IPS-18a (cell line): ENCODE measurements at regions not wholly inside any gene's neighbourhood (a gene's known extent, or its start where the extent isn't known, plus 50 kb on each side); places are given as distances from the start of the nearest gene placed in this dataset.
"Not testable (repeated sequence)": the region's sequence is repeated elsewhere in the genome, so short reads cannot be mapped to it uniquely, and the experiment has no call there.

ENCODE experiments used
- H3K27ac ChIP-seq: one replicate; pipeline ENCODE4 v1.5.1; 2013; ENCODE audit warnings: low read length
- H3K27me3 ChIP-seq: one replicate; pipeline ENCODE4 v1.6.1; 2013; ENCODE audit warnings: mild to moderate bottlenecking, low read length; ENCODE audit not compliant: control insufficient read depth, insufficient read depth
- H3K36me3 ChIP-seq: one replicate; pipeline ENCODE4 v1.6.1; 2013; ENCODE audit warnings: low read depth, low read length; ENCODE audit not compliant: control insufficient read depth
- H3K4me1 ChIP-seq: one replicate; pipeline ENCODE4 v1.6.1; 2013; ENCODE audit warnings: low read depth, low read length; ENCODE audit not compliant: control insufficient read depth
- H3K4me3 ChIP-seq: one replicate; pipeline ENCODE4 v1.5.1; 2013; ENCODE audit warnings: low read length
- H3K9ac ChIP-seq: one replicate; pipeline ENCODE4 v1.6.1; 2013; ENCODE audit warnings: mild to moderate bottlenecking, low read length, moderate library complexity
- H3K9me3 ChIP-seq: one replicate; pipeline ENCODE4 v1.6.1; 2013; ENCODE audit warnings: low read depth, low read length; ENCODE audit not compliant: control insufficient read depth

DNA sequence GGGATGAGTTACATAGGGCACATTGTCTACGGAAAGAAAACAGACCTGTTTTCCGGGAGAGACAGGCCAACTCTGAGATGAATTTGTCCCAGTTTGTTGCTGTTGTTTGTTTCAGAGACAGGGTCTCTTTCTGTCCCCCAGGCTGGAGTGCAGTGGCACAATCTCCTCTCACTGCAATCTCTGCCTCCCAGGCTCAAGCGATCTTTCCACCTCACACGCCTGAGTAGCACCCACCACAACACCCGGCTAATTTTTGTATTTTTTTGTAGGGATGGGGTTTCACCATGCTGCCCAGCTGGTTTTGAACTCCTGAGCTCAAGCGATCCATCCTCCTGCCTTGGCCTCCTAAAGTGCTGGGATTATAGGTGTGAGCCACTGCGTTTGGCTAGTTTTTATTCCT lies 125.5 kb upstream of the ERRFI1 start:
- Histone ChIP-seq H3K9me3 (no peaks in the 10 kb centered on the region), H3K4me1 (peaks cover 13% of the 10 kb centered on the region), H3K4me3 (no peak overlapping the region), H3K36me3 (no peaks in the 10 kb centered on the region), H3K9ac (no peak overlapping the region), H3K27ac (no peak overlapping the region), H3K27me3 (no peaks in the 10 kb centered on the region)

DNA sequence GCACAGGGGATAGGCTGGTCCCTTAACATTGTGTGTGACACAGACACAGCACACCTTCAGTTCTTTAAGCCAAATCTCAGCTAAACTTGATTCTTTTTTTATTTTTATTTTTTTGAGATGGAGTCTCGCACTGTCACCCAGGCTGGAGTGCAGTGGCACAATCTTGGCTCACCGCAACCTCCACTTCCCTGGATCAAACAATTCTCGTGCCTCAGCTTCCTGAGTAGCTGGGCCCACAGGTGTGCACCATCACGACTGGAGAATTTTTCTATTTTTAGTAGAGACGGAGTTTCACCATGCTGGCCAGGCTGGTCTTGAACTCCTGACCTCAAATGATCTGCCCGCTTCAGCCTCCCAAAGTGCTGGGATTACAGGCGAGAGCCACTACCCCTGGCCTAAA lies 123.6 kb upstream of the ERRFI1 start:
- H3K4me3 ChIP-seq, H3K9ac ChIP-seq, H3K4me1 ChIP-seq, H3K9me3 ChIP-seq, H3K27me3 ChIP-seq, H3K27ac ChIP-seq, H3K36me3 ChIP-seq: not testable (repeated sequence)

DNA sequence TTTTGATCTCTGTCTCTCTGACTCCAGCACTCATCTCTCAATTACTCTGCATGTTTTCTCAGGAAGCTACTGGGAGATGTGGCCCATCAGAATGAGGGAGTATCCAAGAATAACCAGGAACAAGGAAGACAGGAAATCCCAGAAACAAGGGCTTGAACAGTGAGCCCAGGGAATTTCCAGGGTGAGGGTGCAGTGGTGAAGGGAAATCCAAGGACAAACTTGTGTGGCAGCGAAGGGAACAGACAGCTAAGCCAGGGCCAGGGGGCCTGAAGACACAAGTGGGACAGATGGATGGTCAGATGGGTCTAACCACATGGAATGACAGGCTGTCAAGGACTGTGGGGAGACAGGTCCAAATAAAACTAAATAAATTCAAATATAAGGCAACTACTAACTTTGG lies 121.8 kb upstream of the ERRFI1 start:
- H3K4me1 ChIP-seq = no peaks in the 10 kb centered on the region
- no peak overlapping the region for H3K27ac ChIP-seq
- H3K27me3 ChIP-seq = no peaks in the 10 kb centered on the region
- no peaks in the 10 kb centered on the region for H3K9me3 ChIP-seq
- H3K9ac ChIP-seq = no peak overlapping the region
- H3K4me3 ChIP-seq = no peak overlapping the region
- H3K36me3 ChIP-seq = no peaks in the 10 kb centered on the region

DNA sequence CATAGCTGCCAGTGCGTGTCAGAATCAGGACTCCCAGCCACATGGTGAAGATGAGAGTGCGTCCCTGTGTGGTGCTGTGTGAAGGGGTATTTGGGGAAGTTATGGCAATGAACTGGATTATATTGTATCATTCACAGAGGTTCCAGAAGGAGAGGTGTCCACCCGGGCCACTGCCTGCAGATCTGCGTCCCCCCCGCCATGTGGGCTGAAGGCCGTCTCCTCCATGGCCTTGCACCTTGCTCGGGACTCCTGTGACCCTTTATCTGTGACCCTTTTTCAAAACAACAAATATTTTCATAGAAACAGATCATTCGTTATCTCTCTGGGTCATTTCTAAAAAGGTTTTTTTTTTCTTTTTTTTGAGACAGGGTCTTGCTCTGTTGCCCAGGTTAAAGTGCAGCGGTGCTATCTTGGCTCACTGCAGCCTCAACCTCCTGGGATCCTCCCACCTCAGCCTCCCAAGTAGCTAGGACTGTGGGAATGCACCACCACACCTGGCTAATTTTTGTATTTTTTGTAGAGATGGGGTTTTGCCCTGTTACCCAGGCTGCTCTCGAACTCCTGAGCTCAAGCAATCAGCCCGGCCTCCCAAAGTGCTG lies 120.2 kb upstream of the ERRFI1 start:
- Histone ChIP-seq H3K27me3 (no peaks in the 10 kb centered on the region), H3K9ac (no peak overlapping the region), H3K27ac (no peak overlapping the region), H3K36me3 (no peaks in the 10 kb centered on the region), H3K9me3 (no peaks in the 10 kb centered on the region), H3K4me3 (no peak overlapping the region), H3K4me1 (no peaks in the 10 kb centered on the region)

DNA sequence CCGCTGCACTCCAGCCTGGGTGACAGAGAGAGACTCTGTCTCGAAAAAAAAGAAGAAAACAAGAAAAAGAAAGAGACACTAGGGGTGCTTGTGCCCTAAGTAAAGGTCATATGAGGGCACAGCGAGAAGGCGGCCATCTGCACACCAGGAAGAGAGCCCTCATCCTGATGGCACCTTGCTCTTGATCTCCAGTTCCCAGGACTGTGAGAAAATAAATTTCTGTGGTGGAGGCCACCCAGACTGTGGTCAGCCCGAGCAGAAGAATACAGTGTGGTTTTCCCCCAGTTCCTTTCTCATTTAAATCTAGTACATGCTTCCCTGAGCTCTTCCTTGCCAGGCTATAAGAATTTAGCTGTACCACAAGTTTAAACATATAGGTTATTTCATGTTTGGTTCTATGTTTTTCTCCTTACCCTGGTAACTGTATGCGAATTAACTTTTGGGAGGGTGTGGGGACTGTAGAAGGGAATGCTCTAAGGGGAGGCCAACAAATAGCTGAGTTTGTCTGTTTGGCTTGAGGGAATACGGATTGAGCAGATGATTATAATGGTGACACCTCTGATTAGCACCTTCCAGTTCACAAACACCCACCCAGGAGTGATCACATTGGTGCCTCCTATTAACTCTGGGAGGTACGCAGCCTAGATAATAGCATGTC lies 119.6 kb upstream of the ERRFI1 start:
- Histone ChIP-seq H3K4me1 (no peaks in the 10 kb centered on the region), H3K27me3 (no peaks in the 10 kb centered on the region), H3K9me3 (no peaks in the 10 kb centered on the region), H3K36me3 (no peaks in the 10 kb centered on the region), H3K9ac (no peak overlapping the region), H3K27ac (no peak overlapping the region), H3K4me3 (no peak overlapping the region)

DNA sequence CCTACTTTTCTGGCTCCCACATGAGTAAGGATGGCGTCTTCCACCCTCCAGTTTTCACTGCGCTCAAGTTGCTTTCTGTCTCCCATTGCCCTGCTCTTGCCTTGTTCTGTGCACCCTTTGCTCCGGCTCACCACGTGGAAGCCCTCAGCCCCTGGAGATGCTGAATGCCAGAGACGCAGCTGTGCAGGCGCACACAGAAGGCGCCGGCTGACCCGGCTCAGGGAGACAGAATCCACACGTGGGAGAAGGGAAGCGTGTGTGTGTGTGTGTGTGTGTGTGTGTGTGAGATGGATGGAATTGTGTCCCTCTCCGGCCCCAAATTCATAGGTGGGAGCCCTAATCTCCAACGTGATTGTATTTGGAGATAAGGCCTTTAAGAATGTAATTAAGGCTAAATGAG lies 118.2 kb upstream of the ERRFI1 start:
- Histone ChIP-seq H3K27me3 (no peaks in the 10 kb centered on the region), H3K4me3 (no peak overlapping the region), H3K9me3 (no peaks in the 10 kb centered on the region), H3K4me1 (no peaks in the 10 kb centered on the region), H3K36me3 (no peaks in the 10 kb centered on the region), H3K27ac (no peak overlapping the region), H3K9ac (no peak overlapping the region)

DNA sequence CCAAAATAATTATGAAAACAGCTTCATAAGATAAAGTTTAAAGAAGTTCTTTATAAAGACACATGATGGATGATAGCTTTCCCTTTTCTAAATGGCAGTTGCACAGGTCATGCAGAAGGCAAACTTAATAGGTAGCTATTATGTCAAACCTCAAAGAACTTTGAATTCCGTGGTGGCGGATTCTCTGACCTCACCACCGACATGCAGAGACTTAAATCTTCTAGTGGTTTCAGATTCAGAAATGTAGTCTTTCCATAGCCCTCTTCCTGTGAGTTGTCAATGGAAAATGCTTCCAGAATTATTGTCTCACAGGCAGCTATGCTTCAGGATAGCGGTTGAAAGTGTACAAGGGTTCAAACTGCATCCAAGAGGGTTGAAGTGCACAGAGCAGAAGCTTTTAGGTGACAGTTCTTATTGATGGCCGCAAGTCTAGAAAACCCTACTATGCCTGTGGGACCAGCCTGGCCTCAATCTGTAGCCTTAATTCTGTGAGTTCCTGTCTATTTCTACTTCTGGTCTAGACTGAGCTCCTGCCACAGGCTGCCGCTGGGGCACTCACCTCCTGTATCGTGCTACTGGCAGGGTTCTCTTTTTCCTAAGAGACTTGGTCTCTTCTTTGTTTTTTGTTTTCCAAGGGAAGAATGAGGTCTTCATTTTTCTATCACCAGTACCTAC lies 117.0 kb upstream of the ERRFI1 start:
- Histone ChIP-seq H3K36me3 (no peaks in the 10 kb centered on the region), H3K27me3 (no peaks in the 10 kb centered on the region), H3K9me3 (no peaks in the 10 kb centered on the region), H3K9ac (no peak overlapping the region), H3K27ac (no peak overlapping the region), H3K4me1 (no peaks in the 10 kb centered on the region), H3K4me3 (no peak overlapping the region)

DNA sequence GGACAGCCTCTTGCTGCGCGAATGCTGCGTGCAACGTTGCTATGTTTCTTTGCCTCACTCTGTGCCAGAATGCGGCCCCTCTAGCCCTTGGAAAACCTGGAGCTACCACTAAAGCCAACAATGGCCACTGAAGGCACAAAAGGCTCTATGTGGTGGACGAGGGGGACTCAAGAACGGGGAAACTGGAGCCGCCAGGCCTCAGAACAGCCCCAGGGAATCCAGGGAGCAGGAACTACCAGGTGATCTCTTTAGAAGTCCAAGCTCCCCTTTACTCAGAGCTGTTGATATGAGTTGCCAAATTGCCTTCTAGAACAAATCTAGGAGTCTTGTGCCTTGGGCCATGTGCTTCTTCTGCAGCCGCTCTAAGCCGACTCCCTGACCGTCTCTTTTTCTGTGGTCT lies 113.8 kb upstream of the ERRFI1 start:
- H3K4me1 ChIP-seq = no peaks in the 10 kb centered on the region
- no peak overlapping the region for H3K27ac ChIP-seq
- H3K9me3 ChIP-seq = no peaks in the 10 kb centered on the region

DNA sequence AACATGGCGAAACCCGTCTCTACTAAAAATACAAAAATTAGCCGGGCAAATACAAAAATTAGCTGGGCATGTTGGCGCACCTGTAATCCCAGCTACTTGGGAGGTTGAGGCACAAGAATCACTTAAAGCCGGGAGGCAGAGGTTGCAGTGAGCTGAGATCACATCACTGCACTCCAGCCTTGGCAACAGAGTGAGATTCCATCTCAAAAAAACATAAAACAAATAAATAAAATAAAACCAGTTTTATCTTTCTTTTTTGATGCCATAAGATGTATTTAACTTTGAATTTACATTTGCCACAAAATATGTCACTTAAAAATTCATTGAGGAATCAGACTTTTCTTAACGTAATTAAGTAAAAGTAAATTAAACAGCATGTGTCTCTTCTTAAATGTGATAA lies 113.3 kb upstream of the ERRFI1 start:
- H3K4me1 ChIP-seq = no peaks in the 10 kb centered on the region
- H3K9me3 ChIP-seq = no peaks in the 10 kb centered on the region
- no peak overlapping the region for H3K4me3 ChIP-seq
- H3K9ac ChIP-seq = no peak overlapping the region
- no peaks in the 10 kb centered on the region for H3K36me3 ChIP-seq
- no peak overlapping the region for H3K27ac ChIP-seq
- no peaks in the 10 kb centered on the region for H3K27me3 ChIP-seq

More for the DNA sequence above, 113.8 kb upstream of the ERRFI1 start:
- Histone ChIP-seq H3K27me3 (no peaks in the 10 kb centered on the region), H3K4me3 (no peak overlapping the region), H3K9ac (no peak overlapping the region), H3K36me3 (no peaks in the 10 kb centered on the region)

DNA sequence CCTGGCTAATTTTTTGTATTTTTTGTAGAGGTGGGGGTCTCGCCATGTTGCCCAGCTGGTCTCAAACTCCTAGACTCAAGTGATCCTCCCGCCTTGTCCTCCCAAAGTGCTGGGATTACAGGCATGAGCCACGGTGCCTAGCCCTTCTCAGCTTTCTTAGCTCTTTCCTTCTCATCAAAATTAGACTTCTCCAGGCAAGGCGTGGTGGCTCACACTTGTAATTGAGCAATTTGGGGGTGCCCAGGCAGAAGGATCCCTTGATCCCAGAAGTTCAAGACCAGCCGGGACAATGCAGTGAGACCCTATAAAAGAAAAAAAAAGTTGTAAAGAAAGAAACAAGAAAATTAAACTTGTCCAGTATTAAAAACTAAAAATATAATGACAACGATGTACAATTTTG lies 112.6 kb upstream of the ERRFI1 start:
- no peak overlapping the region for H3K4me3 ChIP-seq
- no peaks in the 10 kb centered on the region for H3K9me3 ChIP-seq
- no peaks in the 10 kb centered on the region for H3K27me3 ChIP-seq
- no peak overlapping the region for H3K27ac ChIP-seq
- H3K4me1 ChIP-seq = no peaks in the 10 kb centered on the region
- H3K36me3 ChIP-seq = no peaks in the 10 kb centered on the region
- H3K9ac ChIP-seq = no peak overlapping the region

DNA sequence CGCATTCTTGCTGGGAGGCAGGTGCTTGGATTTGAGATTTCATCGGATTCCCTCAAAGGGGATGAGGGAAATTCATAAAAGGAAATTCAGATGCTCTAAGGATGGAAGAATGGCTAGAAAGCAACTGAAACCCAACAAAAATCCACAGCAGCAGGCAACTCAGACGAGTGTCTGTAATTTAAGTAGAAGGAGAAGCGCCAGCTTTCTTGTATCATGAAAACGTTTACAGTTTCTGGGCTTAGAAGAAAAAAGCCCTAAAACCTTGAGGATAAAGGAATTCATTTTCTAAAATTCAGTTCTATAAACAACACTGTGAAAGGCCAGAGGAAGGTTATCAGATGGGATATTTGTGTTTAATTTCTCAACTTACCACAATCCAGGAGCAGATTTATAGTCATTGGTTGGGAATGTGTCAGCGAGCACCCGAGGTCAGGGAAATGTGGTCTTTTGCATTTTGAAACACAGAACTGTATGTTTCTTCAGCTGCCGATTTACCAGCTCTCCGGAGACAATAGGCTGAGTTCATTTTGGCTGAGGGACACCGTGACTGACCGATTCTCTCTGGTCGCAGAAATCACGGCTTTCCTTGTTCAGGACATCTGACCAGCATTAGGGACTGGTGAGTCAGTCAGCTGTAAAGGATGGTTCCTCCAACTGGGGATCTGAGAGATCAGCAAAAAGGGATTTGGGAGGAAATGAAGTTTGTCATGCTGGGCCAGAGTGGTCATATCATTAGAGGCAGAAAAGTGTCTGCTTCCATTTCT lies 111.6 kb upstream of the ERRFI1 start:
- Histone ChIP-seq H3K4me3 (no peak overlapping the region), H3K4me1 (no peaks in the 10 kb centered on the region), H3K27ac (no peak overlapping the region), H3K9ac (no peak overlapping the region), H3K36me3 (no peaks in the 10 kb centered on the region), H3K27me3 (no peaks in the 10 kb centered on the region), H3K9me3 (no peaks in the 10 kb centered on the region)
